NCI-H2171 (cell line): ENCODE measurements at regions not wholly inside any gene's neighbourhood (a gene's known extent, or its start where the extent isn't known, plus 50 kb on each side); places are given as distances from the start of the nearest gene placed in this dataset.

Experiments
- DNase-seq: peaks from one replicate; lab custom pipeline; 2025; lab: John Stamatoyannopoulos, UW

- DNase-seq, result no peak
These were observed 1233.1 kb upstream of the ALCAM start for GRCh38 chr3:104133630-104134029.

GRCh38 chr3:104137116-104137515 lies 1229.6 kb upstream of the ALCAM start:
- no peak for DNase-seq

GRCh38 chr3:104145164-104145563 lies 1221.5 kb upstream of the ALCAM start:
- no peak for DNase-seq

GRCh38 chr3:104149154-104149553 lies 1217.6 kb upstream of the ALCAM start:
- DNase-seq, result no peak

GRCh38 chr3:104150724-104151123 lies 1216.0 kb upstream of the ALCAM start:
- no peak for DNase-seq

GRCh38 chr3:104154896-104155295 lies 1211.8 kb upstream of the ALCAM start:
- no peak for DNase-seq

GRCh38 chr3:104165866-104166265 lies 1200.8 kb upstream of the ALCAM start:
- DNase-seq, result no peak

- no peak for DNase-seq
These were observed 1198.3 kb upstream of the ALCAM start for GRCh38 chr3:104168386-104168785.

- no peak for DNase-seq
These were observed 1191.0 kb upstream of the ALCAM start for GRCh38 chr3:104175696-104176095.

- DNase-seq, result no peak
These were observed 1190.0 kb upstream of the ALCAM start for GRCh38 chr3:104176706-104177105.

- no peak for DNase-seq
These were observed 1188.0 kb upstream of the ALCAM start for GRCh38 chr3:104178680-104179079.

GRCh38 chr3:104180906-104181305 lies 1185.8 kb upstream of the ALCAM start:
- DNase-seq, result no peak

GRCh38 chr3:104190681-104191080 lies 1176.0 kb upstream of the ALCAM start:
- no peak for DNase-seq

GRCh38 chr3:104198131-104198530 lies 1168.6 kb upstream of the ALCAM start:
- peak; percentile 48 for DNase-seq

- no peak for DNase-seq
These were observed 1159.8 kb upstream of the ALCAM start for GRCh38 chr3:104206925-104207324.

GRCh38 chr3:104214277-104214676 lies 1152.4 kb upstream of the ALCAM start:
- no peak for DNase-seq

- no peak for DNase-seq
These were observed 1151.8 kb upstream of the ALCAM start for GRCh38 chr3:104214937-104215336.

- DNase-seq, result peak; percentile 6
These were observed 1147.7 kb upstream of the ALCAM start for GRCh38 chr3:104219046-104219445.

- DNase-seq, result no peak
These were observed 1132.1 kb upstream of the ALCAM start for GRCh38 chr3:104234442-104235194.

- DNase-seq, result no peak
These were observed 1122.0 kb upstream of the ALCAM start for GRCh38 chr3:104244680-104245220.

GRCh38 chr3:104245261-104245660 lies 1121.4 kb upstream of the ALCAM start:
- DNase-seq, result no peak

GRCh38 chr3:104245981-104246380 lies 1120.7 kb upstream of the ALCAM start:
- DNase-seq, result no peak

- no peak for DNase-seq
These were observed 1109.2 kb upstream of the ALCAM start for GRCh38 chr3:104257486-104257885.

- no peak for DNase-seq
These were observed 1103.2 kb upstream of the ALCAM start for GRCh38 chr3:104263477-104263876.
